Endodermal cell (in vitro differentiated cells): ENCODE measurements at regions not wholly inside any gene's neighbourhood (a gene's known extent, or its start where the extent isn't known, plus 50 kb on each side); places are given as distances from the start of the nearest gene placed in this dataset.

Experiments
- DNase-seq: peaks from one replicate; pipeline ENCODE4 v3.0.0-alpha.2; 2017
- H3K27ac ChIP-seq: 2 replicates; pipeline ENCODE4 v1.5.1; 2013; ENCODE audit warnings: mild to moderate bottlenecking, low read depth, low read length, moderate library complexity
- H3K27me3 ChIP-seq: 2 replicates; pipeline ENCODE4 v1.6.1; 2013; ENCODE audit warnings: mild to moderate bottlenecking, low read length, moderate library complexity; ENCODE audit not compliant: insufficient read depth, control insufficient read depth, poor library complexity, severe bottlenecking
- H3K36me3 ChIP-seq: 2 replicates; pipeline ENCODE4 v1.7.0; 2013; ENCODE audit warnings: mild to moderate bottlenecking, low read length, moderate library complexity; ENCODE audit not compliant: control insufficient read depth, insufficient read depth
- H3K4me1 ChIP-seq: one replicate; pipeline ENCODE4 v1.7.0; 2013; ENCODE audit warnings: low read length; ENCODE audit not compliant: control insufficient read depth, insufficient read depth
- H3K4me3 ChIP-seq: 2 replicates; pipeline ENCODE4 v1.5.1; 2013; ENCODE audit warnings: mild to moderate bottlenecking, low read length, moderate library complexity
- H3K9ac ChIP-seq: 2 replicates; pipeline ENCODE4 v1.6.1; 2013; ENCODE audit warnings: mild to moderate bottlenecking, low read length, moderate library complexity; ENCODE audit not compliant: poor library complexity, severe bottlenecking; ENCODE audit errors: extremely low read depth
- H3K9me3 ChIP-seq: 2 replicates; pipeline ENCODE4 v1.6.1; 2013; ENCODE audit warnings: mild to moderate bottlenecking, low read length, moderate library complexity; ENCODE audit not compliant: control insufficient read depth
- H3K27ac Mint-ChIP-seq: 2 replicates; pipeline ENCODE4 v1.8.0; 2020; ENCODE audit warnings: mixed read lengths
- H3K27me3 Mint-ChIP-seq: 2 replicates; pipeline ENCODE4 v1.8.0; 2021; ENCODE audit warnings: mild to moderate bottlenecking, mixed read lengths; ENCODE audit not compliant: insufficient read depth
- H3K36me3 Mint-ChIP-seq: 2 replicates; pipeline ENCODE4 v1.8.0; 2020; ENCODE audit warnings: low read depth, mixed read lengths
- H3K4me1 Mint-ChIP-seq: 2 replicates; pipeline ENCODE4 v1.8.0; 2020; ENCODE audit warnings: mixed read lengths
- H3K4me3 Mint-ChIP-seq: 2 replicates; pipeline ENCODE4 v1.8.0; 2020; ENCODE audit warnings: mild to moderate bottlenecking, moderate library complexity, mixed read lengths
- H3K9me3 Mint-ChIP-seq: 2 replicates; pipeline ENCODE4 v1.8.0; 2020; ENCODE audit warnings: mild to moderate bottlenecking, mixed read lengths
- WGBS, 2 experiments: methylation state at CpG; one replicate each; pipeline versions ENCODE4 v1.1.5 to v1.1.7; 2013; ENCODE audit warnings: missing lambda C conversion rate in 2 of 2, mixed read lengths in 1 of 2; ENCODE audit not compliant: insufficient coverage in 1 of 2, insufficient read length in 1 of 2; 5-methylcytosine and 5-hydroxymethylcytosine counted together
- TF ChIP-seq, protein P1 (sequence below): fragments of 200-600 bp; sonication (generic); conservative IDR thresholded peaks from 2 replicates; pipeline ENCODE4 v1.5.0; 2021; ENCODE audit warnings: antibody characterized with exemption, mild to moderate bottlenecking

DNA sequence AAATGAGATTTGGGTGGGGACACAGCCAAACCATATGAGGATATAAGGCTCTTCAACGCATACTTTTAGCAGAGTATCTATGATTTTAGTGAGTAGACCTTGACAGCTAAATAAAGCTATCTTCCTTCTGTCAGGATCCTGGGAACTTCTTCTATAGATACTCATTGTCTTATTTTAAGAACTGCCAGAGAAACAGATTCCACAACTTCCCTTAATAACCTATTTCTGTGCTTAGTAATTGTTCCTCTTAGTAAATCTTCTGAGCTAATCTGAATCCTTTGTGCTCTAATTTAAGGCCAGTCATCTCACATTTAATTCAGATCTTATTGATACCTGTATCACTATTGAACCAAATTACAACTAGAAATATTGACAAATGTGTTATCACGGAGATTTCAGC is 64.0 kb upstream of the CEP85L start:
- Histone ChIP-seq H3K9me3 (no peaks in the 10 kb centered on the region), H3K4me3 (no peak overlapping the region), H3K9ac (no peak overlapping the region), H3K27ac (no peak overlapping the region), H3K4me1 (no peaks in the 10 kb centered on the region), H3K36me3 (no peaks in the 10 kb centered on the region), H3K27me3 (no peaks in the 10 kb centered on the region)
- Mint-ChIP-seq H3K27me3 (no peaks in the 10 kb centered on the region), H3K27ac (no peak overlapping the region), H3K4me1 (no peaks in the 10 kb centered on the region), H3K9me3 (peaks cover 2% of the 10 kb centered on the region), H3K36me3 (no peaks in the 10 kb centered on the region), H3K4me3 (no peak overlapping the region)
- TF ChIP-seq, protein P1, sequence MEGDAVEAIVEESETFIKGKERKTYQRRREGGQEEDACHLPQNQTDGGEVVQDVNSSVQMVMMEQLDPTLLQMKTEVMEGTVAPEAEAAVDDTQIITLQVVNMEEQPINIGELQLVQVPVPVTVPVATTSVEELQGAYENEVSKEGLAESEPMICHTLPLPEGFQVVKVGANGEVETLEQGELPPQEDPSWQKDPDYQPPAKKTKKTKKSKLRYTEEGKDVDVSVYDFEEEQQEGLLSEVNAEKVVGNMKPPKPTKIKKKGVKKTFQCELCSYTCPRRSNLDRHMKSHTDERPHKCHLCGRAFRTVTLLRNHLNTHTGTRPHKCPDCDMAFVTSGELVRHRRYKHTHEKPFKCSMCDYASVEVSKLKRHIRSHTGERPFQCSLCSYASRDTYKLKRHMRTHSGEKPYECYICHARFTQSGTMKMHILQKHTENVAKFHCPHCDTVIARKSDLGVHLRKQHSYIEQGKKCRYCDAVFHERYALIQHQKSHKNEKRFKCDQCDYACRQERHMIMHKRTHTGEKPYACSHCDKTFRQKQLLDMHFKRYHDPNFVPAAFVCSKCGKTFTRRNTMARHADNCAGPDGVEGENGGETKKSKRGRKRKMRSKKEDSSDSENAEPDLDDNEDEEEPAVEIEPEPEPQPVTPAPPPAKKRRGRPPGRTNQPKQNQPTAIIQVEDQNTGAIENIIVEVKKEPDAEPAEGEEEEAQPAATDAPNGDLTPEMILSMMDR: no peak
- no peak for DNase-seq
- WGBS, 2 experiments: 95% methylated on average over 2 of the region's 2 CpGs; no CpG with 5 or more reads in 1 of the 2 experiments

DNA sequence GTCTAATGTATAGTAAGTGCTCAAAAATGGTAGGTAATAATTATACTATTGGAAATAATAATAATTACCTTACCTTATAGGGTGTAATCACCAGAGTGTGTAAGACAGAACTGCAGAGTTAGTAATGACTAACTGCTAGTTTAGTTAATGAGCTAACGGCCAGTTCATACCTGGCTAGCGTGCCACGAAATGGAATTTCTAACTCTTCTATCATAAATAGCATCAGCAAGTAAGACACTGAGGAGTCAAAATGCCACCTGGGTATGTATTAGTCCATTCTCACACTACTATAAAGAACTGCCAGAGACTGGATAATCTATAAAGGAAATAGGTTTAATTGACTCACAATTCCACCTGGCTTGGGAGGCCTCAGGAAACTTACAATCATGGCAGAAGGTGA is 63.4 kb upstream of the CEP85L start:
- H3K9me3 Mint-ChIP-seq: peaks cover 2% of the 10 kb centered on the region
- Histone ChIP-seq H3K27ac (no peak overlapping the region), H3K27me3 (no peaks in the 10 kb centered on the region), H3K4me3 (no peak overlapping the region), H3K9me3 (no peaks in the 10 kb centered on the region), H3K9ac (no peak overlapping the region), H3K36me3 (no peaks in the 10 kb centered on the region), H3K4me1 (peaks cover 3% of the 10 kb centered on the region)
- TF ChIP-seq, protein P1: no peak
- H3K27ac Mint-ChIP-seq: no peak overlapping the region
- DNase-seq: no peak
- no peaks in the 10 kb centered on the region for H3K36me3 Mint-ChIP-seq
- H3K4me3 Mint-ChIP-seq: no peak overlapping the region
- peaks cover 4% of the 10 kb centered on the region for H3K4me1 Mint-ChIP-seq
- no peaks in the 10 kb centered on the region for H3K27me3 Mint-ChIP-seq
- 95% methylated on average over 3 of the region's 3 CpGs; no CpG with 5 or more reads in 1 of the 2 experiments for WGBS, 2 experiments

DNA sequence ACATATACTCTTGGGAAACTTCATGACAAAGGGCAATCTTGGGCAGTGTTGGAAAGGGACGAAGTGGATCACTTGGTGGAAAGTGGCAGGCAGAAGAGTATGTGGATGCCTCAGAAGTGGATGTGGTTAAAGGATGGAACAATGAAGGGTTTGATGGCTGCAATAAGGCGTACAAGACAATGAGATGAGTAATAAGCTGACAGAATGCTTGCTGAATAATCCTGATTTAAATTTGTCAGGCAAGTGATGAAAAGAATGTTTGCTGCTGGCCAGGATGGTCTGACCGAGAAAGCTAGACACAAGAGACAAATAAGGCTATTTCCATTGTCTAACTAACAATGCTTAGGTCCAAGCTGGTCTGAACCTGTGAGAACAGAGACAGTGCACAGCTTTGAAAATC is 61.6 kb upstream of the CEP85L start:
- Histone ChIP-seq H3K27me3 (no peaks in the 10 kb centered on the region), H3K36me3 (no peaks in the 10 kb centered on the region), H3K9ac (no peak overlapping the region), H3K27ac (no peak overlapping the region), H3K4me1 (peaks cover 10% of the 10 kb centered on the region), H3K9me3 (no peaks in the 10 kb centered on the region), H3K4me3 (no peak overlapping the region)
- Mint-ChIP-seq H3K27me3 (no peaks in the 10 kb centered on the region), H3K27ac (no peak overlapping the region), H3K4me1 (peaks cover 16% of the 10 kb centered on the region), H3K36me3 (no peaks in the 10 kb centered on the region), H3K9me3 (peaks cover 2% of the 10 kb centered on the region), H3K4me3 (no peak overlapping the region)
- TF ChIP-seq, protein P1: no peak
- no peak for DNase-seq
- 86 to 89% methylated on average over 3 of the region's 3 CpGs for WGBS, 2 experiments
